KMS-11 (cell line): ENCODE measurements at regions not wholly inside any gene's neighbourhood (a gene's known extent, or its start where the extent isn't known, plus 50 kb on each side); places are given as distances from the start of the nearest gene placed in this dataset.

Source experiments
- H2AFZ ChIP-seq: fragments of 200-600 bp; sonication (generic); 2 replicates; pipeline ENCODE4 v1.6.1; 2016; ENCODE audit warnings: antibody characterized with exemption, mixed run types, low read depth
- H3K27ac ChIP-seq: fragments of 200-600 bp; sonication (generic); 2 replicates; pipeline ENCODE4 v1.6.1; 2016; ENCODE audit warnings: mild to moderate bottlenecking, mixed run types
- H3K27me3 ChIP-seq: fragments of 200-600 bp; sonication (generic); 2 replicates; pipeline ENCODE4 v1.6.1; 2017; ENCODE audit warnings: mild to moderate bottlenecking, low read depth, mixed run types, moderate library complexity; ENCODE audit not compliant: insufficient read depth
- H3K36me3 ChIP-seq: fragments of 200-600 bp; sonication (generic); 2 replicates; pipeline ENCODE4 v1.6.1; 2017; ENCODE audit warnings: mild to moderate bottlenecking, mixed run types; ENCODE audit not compliant: insufficient read depth
- H3K4me1 ChIP-seq: fragments of 200-600 bp; sonication (generic); 2 replicates; pipeline ENCODE4 v1.6.1; 2016; ENCODE audit warnings: mild to moderate bottlenecking, low read depth, mixed run types; ENCODE audit not compliant: poor library complexity, severe bottlenecking
- H3K4me2 ChIP-seq: fragments of 200-600 bp; sonication (generic); 2 replicates; pipeline ENCODE4 v1.7.0; 2016; ENCODE audit warnings: mild to moderate bottlenecking, mixed run types
- H3K4me3 ChIP-seq: fragments of 200-600 bp; sonication (generic); IDR thresholded peaks from 2 replicates; pipeline ENCODE4 v1.6.1; 2017; ENCODE audit warnings: low read depth, low read length, mixed read lengths; ENCODE audit not compliant: insufficient read depth
- H3K79me2 ChIP-seq: fragments of 200-600 bp; sonication (generic); 2 replicates; pipeline ENCODE4 v1.6.1; 2016; ENCODE audit warnings: low read depth, mixed run types; ENCODE audit not compliant: insufficient read depth
- H3K9ac ChIP-seq: fragments of 200-600 bp; sonication (generic); 2 replicates; pipeline ENCODE4 v1.6.1; 2016; ENCODE audit warnings: mild to moderate bottlenecking, mixed run types
- H4K20me1 ChIP-seq: fragments of 200-600 bp; sonication (generic); 2 replicates; pipeline ENCODE4 v1.6.1; 2016; ENCODE audit warnings: mild to moderate bottlenecking, mixed run types; ENCODE audit not compliant: insufficient read depth
- CTCF ChIP-seq: fragments of 200-600 bp; sonication (generic); conservative IDR thresholded peaks from 2 replicates; pipeline ENCODE4 v1.6.1; 2017; ENCODE audit warnings: low read depth, mild to moderate bottlenecking, antibody characterized with exemption, low read length, moderate library complexity, mixed read lengths

GRCh38 chr13:90217275-90217674 is 1130.2 kb upstream of the MIR17HG start:
- Histone ChIP-seq H3K4me3 (no peak overlapping the region), H3K4me1 (no peaks in the 10 kb centered on the region), H3K36me3 (no peaks in the 10 kb centered on the region), H3K27ac (no peak overlapping the region), H3K9ac (no peak overlapping the region), H3K4me2 (no peak overlapping the region), H3K27me3 (no peaks in the 10 kb centered on the region), H4K20me1 (no peaks in the 10 kb centered on the region), H3K79me2 (no peaks in the 10 kb centered on the region), H2AFZ (no peak overlapping the region)
- TF ChIP-seq CTCF, result no peak

GRCh38 chr13:90222758-90223157 is 1124.7 kb upstream of the MIR17HG start:
- Histone ChIP-seq H3K79me2 (no peaks in the 10 kb centered on the region), H2AFZ (no peak overlapping the region), H3K36me3 (no peaks in the 10 kb centered on the region), H3K4me2 (no peak overlapping the region), H3K4me3 (no peak overlapping the region), H3K27me3 (no peaks in the 10 kb centered on the region), H3K27ac (no peak overlapping the region), H3K9ac (no peak overlapping the region), H3K4me1 (no peaks in the 10 kb centered on the region), H4K20me1 (no peaks in the 10 kb centered on the region)
- no peak for TF ChIP-seq CTCF

- Histone ChIP-seq H4K20me1 (no peaks in the 10 kb centered on the region), H3K27me3 (no peaks in the 10 kb centered on the region), H2AFZ (no peak overlapping the region), H3K4me1 (no peaks in the 10 kb centered on the region), H3K4me2 (no peak overlapping the region), H3K9ac (no peak overlapping the region), H3K79me2 (no peaks in the 10 kb centered on the region), H3K36me3 (no peaks in the 10 kb centered on the region), H3K4me3 (no peak overlapping the region), H3K27ac (no peak overlapping the region)
- TF ChIP-seq CTCF, result no peak
These were observed 1117.2 kb upstream of the MIR17HG start for GRCh38 chr13:90230311-90230710.

GRCh38 chr13:90232291-90232690 is 1115.2 kb upstream of the MIR17HG start:
- Histone ChIP-seq H3K4me3 (no peak overlapping the region), H3K36me3 (no peaks in the 10 kb centered on the region), H3K79me2 (no peaks in the 10 kb centered on the region), H3K27ac (no peak overlapping the region), H4K20me1 (no peaks in the 10 kb centered on the region), H3K4me2 (no peak overlapping the region), H2AFZ (no peak overlapping the region), H3K4me1 (no peaks in the 10 kb centered on the region), H3K27me3 (no peaks in the 10 kb centered on the region), H3K9ac (no peak overlapping the region)
- no peak for TF ChIP-seq CTCF
